Right hindlimb (tissue), 1 donor: ENCODE measurements at regions not wholly inside any gene's neighbourhood (a gene's known extent, or its start where the extent isn't known, plus 50 kb on each side); places are given as distances from the start of the nearest gene placed in this dataset.
"Not testable (repeated sequence)": the region's sequence is repeated elsewhere in the genome, so short reads cannot be mapped to it uniquely, and the experiment has no call there.

Experiments
- DNase-seq: peaks from one replicate; pipeline ENCODE4 v3.0.0-alpha.2; 2018

DNA sequence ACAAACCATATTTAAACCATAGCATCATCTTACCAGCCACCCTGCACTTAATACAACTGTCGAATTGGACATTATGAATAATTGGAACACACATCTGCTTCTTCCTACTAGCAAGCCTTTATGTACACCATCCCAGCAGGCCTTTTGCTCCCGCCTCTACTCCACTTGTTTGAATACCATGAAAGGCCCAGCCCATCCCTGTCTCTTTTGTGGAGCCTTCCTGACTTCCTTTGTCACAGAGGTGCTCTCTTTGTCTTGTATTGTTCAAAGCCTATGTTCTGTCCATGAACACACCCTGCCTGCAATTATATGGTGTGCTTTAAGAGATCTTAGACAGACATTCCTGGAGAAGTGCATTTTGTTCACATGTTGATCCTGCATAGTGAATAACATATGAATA lies 465.7 kb downstream of the DIRAS2 start:
- no peak for DNase-seq

DNA sequence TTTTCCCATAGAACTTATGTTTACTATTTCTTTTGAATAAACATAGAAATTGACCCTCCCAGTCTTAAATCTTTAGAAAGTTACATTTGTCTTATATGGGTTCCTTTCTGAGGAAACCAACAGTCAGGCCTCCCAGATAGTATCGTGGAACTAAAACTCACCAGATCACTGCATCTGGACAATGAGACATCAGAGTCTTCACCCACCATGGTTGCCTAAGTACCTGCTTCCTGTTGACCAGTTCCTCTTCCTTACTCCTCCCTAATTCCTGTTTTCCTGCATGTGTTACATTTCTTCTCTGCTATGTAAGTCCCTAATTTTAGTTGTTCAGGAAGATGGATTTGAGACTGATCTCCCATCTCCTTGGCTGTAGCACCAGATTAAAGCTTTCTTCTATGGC lies 462.2 kb downstream of the DIRAS2 start:
- no peak for DNase-seq

DNA sequence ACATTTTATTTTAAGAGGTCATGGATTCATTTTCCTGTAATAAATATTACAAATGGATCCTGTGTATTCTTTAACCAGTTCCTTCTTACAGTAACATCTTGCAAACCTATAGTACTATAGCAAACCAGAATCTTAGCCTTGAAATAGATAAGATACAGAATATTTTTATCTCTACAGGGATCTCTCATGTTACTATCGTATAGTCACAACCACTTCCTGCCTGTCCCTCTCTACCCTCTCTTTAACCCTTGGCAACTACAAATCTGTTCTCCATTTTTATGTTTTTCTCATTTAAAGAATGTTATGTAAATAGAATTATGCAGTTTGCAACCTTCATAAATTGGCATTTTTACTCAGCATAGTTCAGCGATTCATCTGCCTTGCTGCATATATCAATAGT lies 454.0 kb downstream of the DIRAS2 start:
- DNase-seq: no peak

DNA sequence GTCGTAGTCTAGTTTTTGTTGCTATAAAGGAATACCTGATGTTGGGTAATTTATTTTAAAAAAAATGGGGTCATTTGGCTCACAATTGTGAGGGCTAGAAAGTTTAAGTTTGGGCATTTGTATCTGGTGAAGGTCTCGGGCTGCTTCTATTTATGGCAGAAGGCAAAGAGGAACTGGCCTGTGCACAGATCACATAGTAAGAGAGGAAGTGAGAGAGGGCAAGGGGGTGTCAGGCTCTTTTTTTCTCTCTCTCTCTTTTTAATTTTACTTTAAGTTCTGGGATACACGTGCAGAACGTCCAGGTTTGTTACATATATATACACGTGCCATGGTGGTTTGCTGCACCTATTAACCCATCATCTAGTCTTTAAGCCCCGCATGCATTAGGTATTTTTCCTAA lies 453.3 kb downstream of the DIRAS2 start:
- DNase-seq: no peak

DNA sequence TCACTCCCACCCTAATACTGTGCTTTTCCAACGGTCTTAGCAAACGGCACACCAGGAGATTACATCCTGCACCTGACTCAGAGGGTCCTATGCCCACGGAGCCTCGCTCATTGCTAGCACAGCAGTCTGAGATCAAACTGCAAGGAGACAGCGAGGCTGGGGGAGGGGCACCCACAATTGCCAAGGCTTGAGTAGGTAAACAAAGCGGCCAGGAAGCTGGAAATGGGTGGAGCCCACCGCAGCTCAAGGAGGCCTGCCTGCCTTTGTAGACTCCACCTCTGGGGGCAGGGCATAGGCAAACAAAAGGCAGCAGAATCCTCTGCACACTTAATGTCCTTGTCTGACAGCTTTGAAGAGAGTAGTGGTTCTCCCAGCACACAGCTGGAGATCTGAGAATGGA lies 450.2 kb downstream of the DIRAS2 start:
- DNase-seq: not testable (repeated sequence)

DNA sequence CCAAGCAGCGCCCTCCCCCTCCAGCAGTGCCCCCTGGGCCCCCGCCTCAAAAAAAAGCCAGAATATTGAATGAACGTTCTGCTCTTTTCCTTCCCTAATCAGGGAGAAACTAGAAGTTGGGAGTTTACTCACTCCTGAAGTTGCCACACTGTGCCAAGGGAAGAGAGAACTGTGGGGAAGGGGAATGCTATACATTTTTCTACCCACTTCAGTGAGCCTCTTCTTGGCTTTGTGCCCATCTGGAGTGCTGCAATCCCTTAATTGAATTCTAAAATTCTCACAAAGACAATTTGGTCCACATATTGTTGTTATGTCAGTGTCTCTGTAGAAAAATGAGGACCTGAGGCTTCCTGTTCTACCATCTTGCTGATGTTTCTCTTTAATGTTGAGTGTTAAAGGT lies 443.7 kb downstream of the DIRAS2 start:
- no peak for DNase-seq

DNA sequence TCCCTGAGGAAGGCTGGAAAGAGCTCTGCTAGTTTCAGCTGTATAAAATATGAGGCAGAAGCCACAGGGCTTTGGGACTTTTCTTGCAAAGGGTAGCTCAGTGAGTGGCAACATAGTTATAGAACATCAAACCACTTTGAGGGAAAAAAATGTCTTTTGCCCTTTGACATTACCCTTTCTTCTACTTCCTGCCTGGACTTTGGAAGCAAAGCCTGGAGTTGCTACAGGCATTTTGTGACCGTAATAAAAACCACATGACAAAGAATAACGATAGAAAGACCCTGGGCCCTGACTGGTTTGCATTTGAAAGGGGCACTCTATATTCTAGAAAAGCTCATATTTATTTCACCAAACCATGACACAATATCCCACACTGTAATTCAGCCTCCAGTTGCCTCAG lies 440.9 kb downstream of the DIRAS2 start:
- no peak for DNase-seq

DNA sequence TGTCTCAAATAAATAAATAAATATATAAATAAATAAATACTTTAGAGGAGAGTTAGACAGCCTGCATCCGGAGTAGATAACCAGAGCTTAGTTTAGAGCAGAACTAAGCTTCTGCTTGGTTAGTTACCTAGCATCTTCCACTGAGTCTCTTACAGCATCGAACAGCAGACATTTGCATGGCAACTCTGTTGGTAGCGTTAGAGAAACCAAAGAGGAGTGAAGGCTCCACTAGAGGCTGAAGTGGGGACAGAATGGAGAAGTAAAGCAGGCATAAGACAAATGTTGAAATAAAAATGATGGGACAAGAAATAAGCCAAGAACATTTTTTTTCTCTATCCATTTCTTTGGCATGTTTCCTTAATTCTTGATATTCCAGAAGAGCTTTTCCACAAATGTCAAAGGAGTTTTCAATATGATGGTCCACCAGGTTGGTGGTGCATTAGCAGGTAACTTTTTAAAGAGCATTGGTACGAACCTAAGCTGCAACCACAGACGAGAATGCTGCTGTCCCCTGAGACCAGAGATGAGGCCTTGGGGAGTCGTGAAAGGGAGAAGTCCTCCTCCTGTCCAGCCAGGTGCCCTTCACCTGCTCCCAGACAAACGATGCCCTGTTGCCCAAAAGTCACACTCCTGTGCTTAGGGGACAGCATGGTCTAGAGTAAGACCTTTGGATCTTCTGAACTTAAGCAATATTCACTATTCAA lies 438.3 kb downstream of the DIRAS2 start:
- no peak for DNase-seq

DNA sequence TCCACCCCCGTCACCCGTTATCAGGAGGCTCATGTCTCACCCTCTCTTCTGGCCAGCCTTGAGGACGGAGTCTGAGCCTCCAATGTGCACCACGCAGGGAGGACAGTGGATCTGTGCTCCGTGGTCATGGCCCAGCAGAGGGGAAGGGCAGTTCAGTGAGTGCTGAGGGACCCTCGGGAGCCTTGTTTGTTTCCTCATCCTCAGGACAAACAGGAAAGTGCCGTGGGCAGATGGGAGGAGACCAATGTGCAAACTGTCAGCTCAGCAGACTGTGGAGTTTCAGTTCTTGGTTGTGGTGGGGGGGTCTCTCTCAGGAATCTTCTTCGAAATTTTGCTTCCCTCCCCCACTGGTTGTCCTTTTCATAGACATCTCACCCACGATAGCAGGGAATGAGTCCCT lies 429.6 kb downstream of the DIRAS2 start:
- not testable (repeated sequence) for DNase-seq

DNA sequence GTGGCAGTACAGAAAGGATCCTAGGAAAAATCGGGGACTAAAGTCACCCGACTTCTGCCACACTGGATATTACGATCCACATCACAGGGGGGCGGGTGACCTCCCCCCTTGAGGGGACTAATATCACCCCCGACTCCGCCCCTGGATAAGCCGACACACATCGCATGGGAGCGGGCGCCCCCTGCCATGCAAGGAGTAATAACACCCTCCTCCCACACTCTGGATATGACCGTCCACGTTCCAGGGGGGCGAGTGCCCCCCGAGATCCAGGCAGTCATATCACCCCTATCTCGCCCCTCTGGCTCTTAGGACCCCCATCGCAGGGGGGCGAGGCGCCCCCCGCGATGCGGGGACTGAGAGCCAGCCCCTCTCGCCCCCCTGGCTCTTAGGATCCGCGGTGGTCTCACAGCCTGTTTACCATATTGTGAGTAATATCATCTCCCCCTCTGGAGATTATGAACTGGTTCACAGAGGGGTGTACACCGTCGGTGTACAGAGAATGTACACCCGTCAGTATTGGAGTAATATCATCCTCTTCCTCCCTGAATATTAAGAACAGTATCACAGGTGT lies 423.0 kb downstream of the DIRAS2 start:
- no peak for DNase-seq

DNA sequence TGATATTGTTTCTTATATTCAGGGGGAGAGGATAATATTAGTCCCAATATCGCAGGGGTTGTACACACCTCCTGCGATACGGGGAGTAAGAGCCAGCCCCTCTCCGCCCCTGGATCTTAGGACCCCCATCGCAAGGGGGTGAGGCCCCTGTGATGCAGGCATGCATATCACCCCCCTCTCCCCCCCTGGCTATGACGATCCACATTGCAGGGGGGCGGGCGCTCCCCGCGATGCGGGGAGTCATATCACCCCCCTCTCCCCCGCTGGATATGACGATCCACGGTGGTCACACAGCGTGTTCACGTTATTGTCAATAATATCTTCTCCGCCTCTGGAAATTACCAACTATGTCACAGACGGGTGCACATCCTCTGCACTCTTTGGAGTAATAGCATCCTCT lies 420.7 kb downstream of the DIRAS2 start:
- DNase-seq: not testable (repeated sequence)

DNA sequence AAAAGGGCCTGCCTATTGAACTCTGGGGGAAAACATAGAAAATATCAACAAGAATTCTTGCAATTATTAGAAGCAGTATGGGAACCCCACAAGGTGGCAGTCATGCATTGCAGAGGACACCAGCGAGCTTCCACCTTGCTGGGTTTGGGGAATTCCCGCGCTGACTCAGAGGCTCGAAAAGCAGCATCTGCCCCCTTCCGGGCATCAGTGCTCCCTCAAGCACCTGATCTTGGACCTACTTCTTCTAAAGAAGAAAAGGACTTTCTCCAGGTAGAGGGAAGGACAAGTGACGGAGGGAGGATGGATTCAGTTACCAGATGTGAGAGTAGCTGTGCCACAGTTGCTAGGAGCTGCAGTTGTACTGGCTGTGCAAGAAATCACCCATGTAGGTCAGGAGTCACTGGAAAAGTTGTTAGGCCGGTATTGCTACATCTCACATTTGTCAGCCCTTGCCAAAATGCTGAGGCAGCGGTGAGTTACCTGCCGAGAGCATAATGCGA lies 415.7 kb downstream of the DIRAS2 start:
- DNase-seq: peak; percentile 39

DNA sequence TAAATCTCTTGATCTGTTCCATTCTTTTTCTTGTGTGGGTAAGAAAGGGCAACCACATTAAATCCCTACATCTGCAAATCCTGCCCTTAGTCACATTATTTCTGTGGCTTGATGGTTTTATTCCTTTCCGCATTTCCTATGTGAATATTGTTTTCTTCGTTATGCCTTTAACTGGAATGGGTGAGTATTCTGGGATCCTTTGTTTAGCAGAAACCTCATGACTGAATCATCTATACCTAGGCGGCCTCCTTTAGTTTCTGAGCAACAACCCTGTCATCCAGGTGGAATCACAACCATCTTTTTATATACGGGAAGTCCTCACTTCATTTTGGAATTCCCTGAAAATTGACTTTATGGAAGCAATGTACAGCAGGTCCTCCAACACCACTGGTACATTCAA lies 409.5 kb downstream of the DIRAS2 start:
- not testable (repeated sequence) for DNase-seq

DNA sequence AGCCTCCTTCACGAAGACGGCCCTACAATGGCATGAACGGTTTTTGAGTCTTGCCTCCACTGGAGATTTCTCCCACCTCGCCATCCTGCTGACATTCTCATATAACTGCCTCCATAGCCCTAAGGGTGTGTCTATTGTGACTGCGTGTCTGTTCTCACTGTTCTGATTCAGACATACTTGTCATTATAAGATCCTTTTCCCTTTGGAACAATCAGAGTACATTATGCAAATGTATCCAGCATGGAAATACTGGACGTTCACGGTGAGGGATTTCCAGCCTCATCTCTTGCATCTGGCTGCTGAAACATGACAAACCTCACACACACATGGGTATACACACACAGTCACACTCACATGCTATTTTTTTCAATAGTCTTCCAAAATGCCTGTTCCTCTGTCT lies 402.1 kb downstream of the DIRAS2 start:
- DNase-seq: no peak

DNA sequence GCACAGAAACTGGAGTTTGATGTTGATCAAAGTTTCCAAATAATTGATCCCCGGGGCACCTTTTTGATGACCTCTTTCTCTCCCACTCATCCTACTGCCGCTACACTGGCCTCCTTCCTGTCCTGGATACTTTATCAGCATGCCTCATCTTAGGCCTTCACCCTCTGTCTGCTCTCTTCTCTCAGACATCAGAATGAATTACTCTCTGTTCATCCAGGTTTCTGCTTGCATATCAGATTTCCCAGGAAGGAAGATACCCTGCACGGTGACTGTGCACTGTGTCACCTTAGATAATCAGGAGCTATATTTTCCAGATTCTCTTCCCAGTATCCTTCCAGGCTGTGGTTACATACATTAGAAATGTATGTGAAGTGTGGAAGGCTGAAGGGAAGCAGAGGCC lies 397.0 kb downstream of the DIRAS2 start:
- no peak for DNase-seq

DNA sequence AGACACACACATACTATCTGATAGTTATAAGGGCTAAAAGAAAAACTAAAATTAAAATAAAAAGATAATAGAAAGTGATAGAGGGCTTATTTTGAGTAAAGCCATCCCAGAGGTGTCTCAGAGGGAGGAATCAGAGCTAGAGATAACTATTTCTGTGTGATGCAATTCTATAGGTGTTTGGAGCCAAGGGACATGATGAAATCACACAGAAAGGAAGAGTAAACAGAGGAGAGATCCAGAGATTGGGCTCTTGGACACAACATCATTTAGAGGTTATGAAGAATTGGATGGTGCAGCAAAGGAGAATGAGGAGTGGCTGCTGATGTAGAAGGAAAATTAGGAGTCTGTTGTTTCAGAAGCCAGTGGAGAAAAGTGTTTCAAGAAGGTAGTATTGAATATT lies 393.5 kb downstream of the DIRAS2 start:
- DNase-seq: no peak

DNA sequence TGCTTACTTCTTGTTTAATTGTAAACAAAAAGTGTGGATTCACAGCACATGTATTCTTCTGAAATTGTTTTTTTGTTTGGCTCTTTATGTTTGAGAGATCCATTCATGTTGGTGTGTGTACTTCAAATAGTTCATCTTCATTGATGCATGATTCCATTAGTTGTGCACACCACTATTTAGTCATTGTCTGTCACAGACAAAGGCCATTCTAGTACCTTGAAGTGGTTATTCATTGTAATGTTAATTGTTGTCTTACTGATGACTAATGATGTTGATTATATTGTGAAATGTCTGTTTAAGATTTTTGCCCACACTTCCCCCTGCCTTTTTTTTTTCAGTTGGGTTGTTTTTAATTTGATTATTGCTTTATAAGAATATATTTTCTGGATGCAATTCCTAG lies 391.3 kb downstream of the DIRAS2 start:
- no peak for DNase-seq

DNA sequence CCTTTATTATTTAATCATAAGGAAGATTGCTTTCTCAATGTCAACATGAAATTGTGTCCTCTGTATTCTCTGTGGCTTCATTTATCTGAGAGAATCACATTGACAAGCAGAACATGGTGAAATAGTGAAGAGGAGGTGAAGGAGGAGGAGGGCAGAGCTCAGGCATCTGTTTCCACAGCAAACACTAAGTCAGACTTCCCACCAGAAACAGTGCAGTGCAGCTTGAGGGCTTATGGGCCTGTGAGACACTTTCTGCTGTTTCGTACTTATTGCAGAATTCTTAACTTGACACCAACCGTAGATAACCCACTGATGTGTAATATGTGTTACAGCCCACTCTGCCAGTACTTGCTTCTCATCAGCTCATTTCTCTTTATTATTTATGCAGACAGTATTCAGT lies 386.3 kb downstream of the DIRAS2 start:
- no peak for DNase-seq

DNA sequence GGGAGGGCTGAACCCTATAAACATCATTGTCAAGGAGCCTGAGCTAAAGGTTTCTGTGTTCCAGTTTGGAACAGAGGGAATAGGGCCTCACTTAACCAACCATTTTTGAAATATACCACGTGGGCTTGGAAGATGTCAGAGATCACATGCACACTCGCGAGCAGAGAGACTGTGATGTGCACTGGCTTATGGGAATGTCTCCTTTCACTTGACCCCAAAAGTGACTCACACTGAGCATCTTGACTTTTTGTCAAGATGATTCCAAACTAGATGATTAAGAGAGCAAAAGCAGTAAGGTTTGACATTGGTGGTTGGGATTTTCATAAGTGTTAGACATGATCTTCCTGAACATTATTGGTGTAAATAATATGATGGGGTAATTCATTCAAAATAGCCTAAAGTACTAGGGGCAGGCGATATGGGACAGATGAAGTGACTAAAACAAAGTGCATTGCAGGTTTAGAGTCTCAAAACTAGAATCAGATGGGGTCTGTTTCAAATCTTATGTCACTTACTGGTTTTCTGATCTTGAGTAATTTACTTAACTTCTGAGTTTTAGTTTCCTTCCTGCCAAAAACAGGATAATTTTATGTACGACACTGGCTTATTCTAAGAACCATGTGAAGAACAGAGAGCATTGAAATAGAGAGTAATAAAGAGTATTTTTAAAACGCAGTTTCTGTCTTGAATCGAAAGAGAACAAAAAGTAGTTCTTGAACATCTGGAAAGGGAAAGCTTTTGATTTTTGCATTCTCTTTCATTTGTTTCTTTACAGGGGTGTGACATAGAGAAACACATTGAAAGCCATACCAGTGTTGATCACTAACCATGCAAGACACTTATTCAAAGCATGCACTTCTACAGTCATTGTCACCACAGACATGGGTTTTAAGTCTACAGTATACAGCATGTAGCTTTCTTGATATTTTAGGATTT lies 383.0 kb downstream of the DIRAS2 start:
- no peak for DNase-seq

DNA sequence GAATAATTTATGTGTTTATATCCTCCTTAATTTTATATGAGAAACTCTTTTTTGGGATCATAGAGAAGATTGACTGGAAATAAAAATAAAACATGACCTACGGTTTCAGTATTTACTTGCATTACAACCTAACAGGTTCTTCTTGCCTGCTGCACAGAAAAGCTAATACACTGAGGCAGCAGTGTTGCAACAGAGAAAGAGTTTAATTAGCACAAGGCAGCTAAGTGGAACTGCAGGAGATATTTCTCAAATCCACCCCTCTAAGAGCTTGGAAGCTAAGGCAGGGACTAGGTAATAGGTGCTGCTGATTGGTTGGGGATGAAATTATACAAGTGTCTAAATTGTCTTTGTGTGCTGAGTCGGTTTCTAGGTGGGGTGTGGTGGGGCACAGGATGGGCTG lies 380.9 kb downstream of the DIRAS2 start:
- no peak for DNase-seq

DNA sequence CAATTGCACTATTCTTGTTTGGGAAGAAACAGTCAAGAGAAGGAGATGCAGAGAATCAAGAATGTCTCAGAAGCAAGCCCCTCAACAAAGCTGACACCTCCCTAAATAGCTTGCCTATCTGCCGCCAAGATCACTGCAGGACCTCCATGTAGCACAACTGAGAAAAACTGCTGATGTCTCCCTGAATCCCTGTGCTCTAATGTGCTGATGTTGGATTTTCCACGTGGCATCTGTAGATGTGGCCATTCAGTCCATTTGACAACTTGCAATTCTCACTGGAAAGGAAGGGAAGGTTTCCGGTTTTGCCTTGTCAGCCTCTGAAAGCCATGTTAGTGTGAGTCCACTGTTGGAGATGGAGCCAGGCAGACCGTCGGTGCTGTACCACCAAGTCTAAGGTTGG lies 374.0 kb downstream of the DIRAS2 start:
- DNase-seq: no peak

DNA sequence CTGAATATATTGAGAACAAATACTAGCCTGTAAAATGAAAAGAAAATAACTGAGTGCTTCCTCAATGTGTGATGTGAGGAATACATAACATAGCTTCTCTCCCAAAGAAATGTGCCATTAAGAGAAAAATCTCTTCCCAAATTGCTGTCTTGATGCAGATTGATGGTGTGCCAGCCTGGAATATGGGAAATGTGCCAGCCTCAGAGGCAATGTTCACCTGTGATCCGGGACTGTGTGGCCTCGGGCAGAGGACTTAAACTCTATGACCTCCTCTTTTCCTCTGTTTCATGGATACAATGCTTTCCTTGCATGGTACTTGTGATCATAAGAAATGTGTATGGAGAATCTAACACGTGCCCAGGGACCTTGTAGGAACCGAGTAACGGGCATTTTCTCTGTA lies 370.9 kb downstream of the DIRAS2 start:
- no peak for DNase-seq

DNA sequence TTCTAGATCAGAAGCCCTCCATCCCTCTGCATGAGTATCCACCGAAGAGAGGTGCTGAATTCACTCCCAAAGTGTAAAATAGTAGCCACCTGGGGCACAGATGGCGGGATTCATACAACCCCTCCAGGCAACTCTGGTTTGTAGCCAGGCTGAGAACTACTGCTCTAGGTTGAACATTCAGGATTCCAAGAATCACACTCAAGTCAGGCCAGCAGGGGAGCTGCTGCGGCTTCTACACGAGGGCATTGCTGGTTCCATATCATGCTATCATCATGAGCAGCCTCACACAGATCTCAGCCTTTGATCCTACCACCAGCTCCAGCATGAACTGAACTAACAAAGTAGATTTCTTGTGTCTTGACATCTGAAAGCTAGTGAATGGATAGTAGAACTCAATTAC lies 367.9 kb downstream of the DIRAS2 start:
- no peak for DNase-seq

DNA sequence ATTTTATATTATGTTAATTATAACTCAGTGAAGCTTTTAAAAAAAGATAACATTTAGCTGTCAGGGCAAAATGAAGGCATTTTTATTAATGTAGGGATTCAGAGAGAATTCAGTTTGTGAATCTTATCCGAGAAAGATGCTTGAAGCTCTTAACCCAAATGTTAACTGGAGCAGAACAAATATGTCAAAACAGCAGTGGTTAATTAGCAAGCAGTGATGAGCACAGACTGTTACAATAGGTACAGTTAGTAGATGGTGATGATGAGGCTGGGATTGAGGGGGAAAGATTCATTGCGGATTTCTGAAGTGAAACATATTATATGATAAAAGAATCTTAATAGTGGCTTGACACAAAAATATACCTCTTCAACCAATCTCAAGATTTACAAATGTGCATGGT lies 356.7 kb downstream of the DIRAS2 start:
- DNase-seq: no peak
